SK-N-SH treated with all-trans-retinoic acid at 6 μM for 48 hours (cell line): ENCODE measurements at regions not wholly inside any gene's neighbourhood (a gene's known extent, or its start where the extent isn't known, plus 50 kb on each side); places are given as distances from the start of the nearest gene placed in this dataset.

Source experiments
- ATAC-seq: fragments of 200-7000 bp; cut with Tn5 transposase; 3 replicates; pipeline ENCODE4 v1.9.1; 2020; ENCODE audit warnings: mild to moderate bottlenecking, moderate library complexity
- ARNTL ChIP-seq: fragments of 450-650 bp; formaldehyde crosslinking; IDR thresholded peaks from 2 replicates; pipeline ENCODE4 v1.5.0; 2020; ENCODE audit warnings: low read depth, mild to moderate bottlenecking, moderate library complexity, borderline replicate concordance
- CSDC2 ChIP-seq: fragments of 250-450 bp; sonication (Bioruptor Pico); IDR thresholded peaks from 2 replicates; pipeline ENCODE4 v1.5.0; 2020; ENCODE audit warnings: mild to moderate bottlenecking, moderate library complexity
- CSRNP3 ChIP-seq: fragments of 250-450 bp; sonication (Bioruptor Pico); IDR thresholded peaks from 2 replicates; pipeline ENCODE4 v1.5.1; 2021; ENCODE audit warnings: mild to moderate bottlenecking, moderate library complexity
- ESRRG ChIP-seq: fragments of 250-450 bp; sonication (Bioruptor Pico); IDR thresholded peaks from 2 replicates; pipeline ENCODE4 v1.6.1; 2021; ENCODE audit warnings: mild to moderate bottlenecking
- GLIS3 ChIP-seq: fragments of 250-450 bp; sonication (Bioruptor Pico); IDR thresholded peaks from 2 replicates; pipeline ENCODE4 v1.5.0; 2020; ENCODE audit warnings: mild to moderate bottlenecking, moderate library complexity
- ISL1 ChIP-seq: fragments of 250-450 bp; sonication (Bioruptor Pico); IDR thresholded peaks from 2 replicates; pipeline ENCODE4 v2.1.2; 2022; ENCODE audit warnings: mild to moderate bottlenecking, moderate library complexity
- OSR1 ChIP-seq: fragments of 250-450 bp; sonication (Bioruptor Pico); IDR thresholded peaks from 2 replicates; pipeline ENCODE4 v1.8.0; 2022; ENCODE audit warnings: moderate library complexity, mild to moderate bottlenecking, inconsistent platforms
- POU6F1 ChIP-seq: fragments of 250-450 bp; sonication (Bioruptor Pico); IDR thresholded peaks from 2 replicates; pipeline ENCODE4 v1.8.0; 2021; ENCODE audit warnings: low read depth, mild to moderate bottlenecking, moderate library complexity, borderline replicate concordance
- PPARA ChIP-seq: fragments of 250-450 bp; sonication (Bioruptor Pico); IDR thresholded peaks from 2 replicates; pipeline ENCODE4 v1.5.0; 2020; ENCODE audit warnings: mild to moderate bottlenecking, borderline replicate concordance
- RARB ChIP-seq: fragments of 250-450 bp; sonication (Bioruptor Pico); IDR thresholded peaks from 2 replicates; pipeline ENCODE4 v1.8.0; 2021; ENCODE audit warnings: mild to moderate bottlenecking, moderate library complexity
- SNAI2 ChIP-seq: fragments of 250-450 bp; sonication (Bioruptor Pico); IDR thresholded peaks from 2 replicates; pipeline ENCODE4 v1.5.0; 2020; ENCODE audit warnings: mild to moderate bottlenecking, moderate library complexity
- TCF4 ChIP-seq: fragments of 250-450 bp; sonication (Bioruptor Pico); IDR thresholded peaks from 2 replicates; pipeline ENCODE4 v1.8.0; 2021; ENCODE audit warnings: mild to moderate bottlenecking, moderate library complexity, borderline replicate concordance
- TOX ChIP-seq: fragments of 250-450 bp; sonication (Bioruptor Pico); IDR thresholded peaks from 2 replicates; pipeline ENCODE4 v1.8.0; 2021; ENCODE audit warnings: mild to moderate bottlenecking, moderate library complexity, borderline replicate concordance
- ZC3H10 ChIP-seq: fragments of 250-450 bp; sonication (Bioruptor Pico); IDR thresholded peaks from 2 replicates; pipeline ENCODE4 v1.5.1; 2021; ENCODE audit warnings: mild to moderate bottlenecking, moderate library complexity
- ZFP3 ChIP-seq: fragments of 250-450 bp; sonication (Bioruptor Pico); IDR thresholded peaks from 2 replicates; pipeline ENCODE4 v1.5.0; 2020; ENCODE audit warnings: mild to moderate bottlenecking, moderate library complexity
- ZFP30 ChIP-seq: fragments of 450-650 bp; formaldehyde crosslinking; IDR thresholded peaks from 2 replicates; pipeline ENCODE4 v1.5.0; 2022; ENCODE audit warnings: mild to moderate bottlenecking, moderate library complexity
- ZNF565 ChIP-seq: fragments of 450-650 bp; formaldehyde crosslinking; conservative IDR thresholded peaks from 2 replicates; pipeline ENCODE4 v1.5.0; 2020; ENCODE audit warnings: low read depth, mild to moderate bottlenecking, moderate library complexity
- ZNF70 ChIP-seq: fragments of 450-650 bp; formaldehyde crosslinking; IDR thresholded peaks from 2 replicates; pipeline ENCODE4 v1.5.0; 2020; ENCODE audit warnings: mild to moderate bottlenecking, moderate library complexity
- ZNF8 ChIP-seq: fragments of 450-650 bp; formaldehyde crosslinking; IDR thresholded peaks from 2 replicates; pipeline ENCODE4 v1.5.0; 2020; ENCODE audit warnings: mild to moderate bottlenecking, moderate library complexity
- TF ChIP-seq, protein P1 (sequence below): fragments of 250-450 bp; sonication (Bioruptor Pico); IDR thresholded peaks from 2 replicates; pipeline ENCODE4 v1.8.0; 2020; ENCODE audit warnings: mild to moderate bottlenecking, moderate library complexity, borderline replicate concordance
- TF ChIP-seq, protein P2 (sequence below): fragments of 250-450 bp; sonication (Bioruptor Pico); IDR thresholded peaks from 2 replicates; pipeline ENCODE4 v1.5.1; 2020; ENCODE audit warnings: low read depth, mild to moderate bottlenecking, moderate library complexity
- TF ChIP-seq, protein P3 (sequence below): fragments of 250-450 bp; sonication (Bioruptor Pico); IDR thresholded peaks from 2 replicates; pipeline ENCODE4 v1.5.0; 2020; ENCODE audit warnings: mild to moderate bottlenecking, moderate library complexity

GRCh38 chr10:110445871-110446270 is 51.8 kb upstream of the DUSP5 start (continued):
- TF ChIP-seq, protein P1, sequence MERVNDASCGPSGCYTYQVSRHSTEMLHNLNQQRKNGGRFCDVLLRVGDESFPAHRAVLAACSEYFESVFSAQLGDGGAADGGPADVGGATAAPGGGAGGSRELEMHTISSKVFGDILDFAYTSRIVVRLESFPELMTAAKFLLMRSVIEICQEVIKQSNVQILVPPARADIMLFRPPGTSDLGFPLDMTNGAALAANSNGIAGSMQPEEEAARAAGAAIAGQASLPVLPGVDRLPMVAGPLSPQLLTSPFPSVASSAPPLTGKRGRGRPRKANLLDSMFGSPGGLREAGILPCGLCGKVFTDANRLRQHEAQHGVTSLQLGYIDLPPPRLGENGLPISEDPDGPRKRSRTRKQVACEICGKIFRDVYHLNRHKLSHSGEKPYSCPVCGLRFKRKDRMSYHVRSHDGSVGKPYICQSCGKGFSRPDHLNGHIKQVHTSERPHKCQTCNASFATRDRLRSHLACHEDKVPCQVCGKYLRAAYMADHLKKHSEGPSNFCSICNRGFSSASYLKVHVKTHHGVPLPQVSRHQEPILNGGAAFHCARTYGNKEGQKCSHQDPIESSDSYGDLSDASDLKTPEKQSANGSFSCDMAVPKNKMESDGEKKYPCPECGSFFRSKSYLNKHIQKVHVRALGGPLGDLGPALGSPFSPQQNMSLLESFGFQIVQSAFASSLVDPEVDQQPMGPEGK = no peak

DNA sequence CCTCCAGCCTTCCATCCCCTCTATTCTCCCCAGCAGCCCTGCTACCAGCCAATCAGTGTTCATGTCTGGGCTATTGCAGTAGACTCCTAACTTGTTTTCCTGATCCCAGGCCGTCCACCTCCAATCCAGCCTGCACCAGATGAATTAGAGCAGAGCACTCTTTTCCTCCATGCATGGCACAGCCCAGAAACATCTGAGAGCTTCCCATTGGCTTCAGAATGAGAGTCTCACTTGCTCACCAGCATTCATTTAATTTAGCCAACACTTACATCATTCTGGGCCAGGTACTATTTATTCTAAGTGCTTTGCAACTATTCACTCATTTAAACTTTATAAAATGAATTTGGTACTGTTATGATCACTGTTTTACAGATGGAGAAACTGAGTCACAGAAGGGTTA is 51.4 kb upstream of the DUSP5 start:
- ATAC-seq = no peak
- TF ChIP-seq ZC3H10 (CRISPR knock-in tag) (no peak), GLIS3 (CRISPR knock-in tag) (no peak), ZNF565 (CRISPR knock-in tag) (no peak), ZNF8 (CRISPR knock-in tag) (no peak), ESRRG (CRISPR knock-in tag) (no peak), OSR1 (no peak), ZFP3 (CRISPR knock-in tag) (no peak), ZNF70 (CRISPR knock-in tag) (no peak), POU6F1 (CRISPR knock-in tag) (no peak), SNAI2 (no peak), CSDC2 (CRISPR knock-in tag) (no peak), ARNTL (CRISPR knock-in tag) (no peak), TCF4 (no peak), ISL1 (CRISPR knock-in tag) (no peak), CSRNP3 (CRISPR knock-in tag) (no peak), TOX (no peak), PPARA (no peak)
- TF ChIP-seq, protein P2, sequence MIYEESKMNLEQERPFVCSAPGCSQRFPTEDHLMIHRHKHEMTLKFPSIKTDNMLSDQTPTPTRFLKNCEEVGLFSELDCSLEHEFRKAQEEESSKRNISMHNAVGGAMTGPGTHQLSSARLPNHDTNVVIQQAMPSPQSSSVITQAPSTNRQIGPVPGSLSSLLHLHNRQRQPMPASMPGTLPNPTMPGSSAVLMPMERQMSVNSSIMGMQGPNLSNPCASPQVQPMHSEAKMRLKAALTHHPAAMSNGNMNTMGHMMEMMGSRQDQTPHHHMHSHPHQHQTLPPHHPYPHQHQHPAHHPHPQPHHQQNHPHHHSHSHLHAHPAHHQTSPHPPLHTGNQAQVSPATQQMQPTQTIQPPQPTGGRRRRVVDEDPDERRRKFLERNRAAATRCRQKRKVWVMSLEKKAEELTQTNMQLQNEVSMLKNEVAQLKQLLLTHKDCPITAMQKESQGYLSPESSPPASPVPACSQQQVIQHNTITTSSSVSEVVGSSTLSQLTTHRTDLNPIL = no peak
- TF ChIP-seq, protein P1 = no peak
- TF ChIP-seq, protein P3, sequence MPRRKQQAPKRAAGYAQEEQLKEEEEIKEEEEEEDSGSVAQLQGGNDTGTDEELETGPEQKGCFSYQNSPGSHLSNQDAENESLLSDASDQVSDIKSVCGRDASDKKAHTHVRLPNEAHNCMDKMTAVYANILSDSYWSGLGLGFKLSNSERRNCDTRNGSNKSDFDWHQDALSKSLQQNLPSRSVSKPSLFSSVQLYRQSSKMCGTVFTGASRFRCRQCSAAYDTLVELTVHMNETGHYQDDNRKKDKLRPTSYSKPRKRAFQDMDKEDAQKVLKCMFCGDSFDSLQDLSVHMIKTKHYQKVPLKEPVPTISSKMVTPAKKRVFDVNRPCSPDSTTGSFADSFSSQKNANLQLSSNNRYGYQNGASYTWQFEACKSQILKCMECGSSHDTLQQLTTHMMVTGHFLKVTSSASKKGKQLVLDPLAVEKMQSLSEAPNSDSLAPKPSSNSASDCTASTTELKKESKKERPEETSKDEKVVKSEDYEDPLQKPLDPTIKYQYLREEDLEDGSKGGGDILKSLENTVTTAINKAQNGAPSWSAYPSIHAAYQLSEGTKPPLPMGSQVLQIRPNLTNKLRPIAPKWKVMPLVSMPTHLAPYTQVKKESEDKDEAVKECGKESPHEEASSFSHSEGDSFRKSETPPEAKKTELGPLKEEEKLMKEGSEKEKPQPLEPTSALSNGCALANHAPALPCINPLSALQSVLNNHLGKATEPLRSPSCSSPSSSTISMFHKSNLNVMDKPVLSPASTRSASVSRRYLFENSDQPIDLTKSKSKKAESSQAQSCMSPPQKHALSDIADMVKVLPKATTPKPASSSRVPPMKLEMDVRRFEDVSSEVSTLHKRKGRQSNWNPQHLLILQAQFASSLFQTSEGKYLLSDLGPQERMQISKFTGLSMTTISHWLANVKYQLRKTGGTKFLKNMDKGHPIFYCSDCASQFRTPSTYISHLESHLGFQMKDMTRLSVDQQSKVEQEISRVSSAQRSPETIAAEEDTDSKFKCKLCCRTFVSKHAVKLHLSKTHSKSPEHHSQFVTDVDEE (CRISPR knock-in tag) = no peak

GRCh38 chr10:110446954-110447608 is 50.6 kb upstream of the DUSP5 start:
- ATAC-seq = peak; percentile 91
- TF ChIP-seq ZNF565 (CRISPR knock-in tag) (no peak), GLIS3 (CRISPR knock-in tag) (no peak), SNAI2 (no peak), ZFP30 (no peak), ESRRG (CRISPR knock-in tag) (no peak), CSRNP3 (CRISPR knock-in tag) (no peak), RARB (no peak), POU6F1 (CRISPR knock-in tag) (no peak), ZC3H10 (CRISPR knock-in tag) (no peak), TCF4 (no peak)
- TF ChIP-seq, protein P1 = no peak
